ENCODE measurements at regions not wholly inside any gene's neighbourhood (a gene's known extent, or its start where the extent isn't known, plus 50 kb on each side); places are given as distances from the start of the nearest gene placed in this dataset.

- no peak for TF ChIP-seq JUNB (IDR thresholded peaks at IDR 0.05; ENCODE audit: unreplicated experiment)
- no peak for TF ChIP-seq ZNF462 (CRISPR knock-in tag; IDR thresholded peaks at IDR 0.05)
- TF ChIP-seq REST (IDR thresholded peaks at IDR 0.05; ENCODE audit: unreplicated experiment), result no peak
- no peak for TF ChIP-seq POLR2AphosphoS5 (IDR thresholded peaks at IDR 0.05; ENCODE audit: low read depth)
- Histone ChIP-seq H3K4me3 (no peak overlapping the region), H3K27me3 (ENCODE audit: insufficient read depth) (peaks cover 50% of the 10 kb centered on the region), H3K4me2 (no peak overlapping the region), H4K20me1 (replicated peaks; ENCODE audit: insufficient read depth) (peaks cover 6% of the 10 kb centered on the region; the same call in 1 of the 2 replicates), H3K36me3 (ENCODE audit: insufficient read depth) (no peaks in the 10 kb centered on the region), H3K27ac (ENCODE audit: low read depth) (no peak overlapping the region), H3K79me2 (replicated peaks; ENCODE audit: insufficient read depth) (no peaks in the 10 kb centered on the region), H3K4me1 (ENCODE audit: insufficient read depth) (peaks cover 13% of the 10 kb centered on the region), H3F3A (replicated peaks; ENCODE audit: low read depth) (no peaks in the 10 kb centered on the region), H3K9me2 (ENCODE audit: insufficient read depth) (0 out of 2 replicates have a peak, but pooled peaks cover 2% of the 10 kb centered on the region), H2AFZ (no peak overlapping the region)
- Mint-ChIP-seq H3K4me3 (no peak overlapping the region), H3K36me3 (ENCODE audit: low read depth) (no peaks in the 10 kb centered on the region), H3K9me3 (peaks cover 1% of the 10 kb centered on the region; the same call in 2 of the 3 replicates), H3K27ac (no peak overlapping the region), H3K27me3 (ENCODE audit: insufficient read depth, low read depth, poor library complexity) (peaks cover 33% of the 10 kb centered on the region), H3K4me1 (peaks cover 26% of the 10 kb centered on the region)
- DNase-seq (ENCODE audit: low spot score) (no peak), ATAC-seq (no peak)
Measured at GRCh38 chr1:214188835-214189234, 92.1 kb upstream of the SMYD2 start.

Data from GM23338 (cell line).